T-helper 1 cell treated with Interleukin-12 subunit alpha and Interleukin-12 subunit beta and Interleukin-4 antibody, amounts not matched to agents 30 ng/mL and 1 ng/mL, for 36 hours (primary cell): ENCODE measurements at regions not wholly inside any gene's neighbourhood (a gene's known extent, or its start where the extent isn't known, plus 50 kb on each side); places are given as distances from the start of the nearest gene placed in this dataset.

Source experiments
- intact Hi-C: fragments of 100-400 bp; cut with micrococcal nuclease; formaldehyde crosslinking; loops from one replicate; pipeline ENCODE4 v1.15.1; 2024

- intact Hi-C loops = no loop called here
These were observed 310.7 kb upstream of the SLC14A2 start for GRCh38 chr18:45304558-45304957.

DNA sequence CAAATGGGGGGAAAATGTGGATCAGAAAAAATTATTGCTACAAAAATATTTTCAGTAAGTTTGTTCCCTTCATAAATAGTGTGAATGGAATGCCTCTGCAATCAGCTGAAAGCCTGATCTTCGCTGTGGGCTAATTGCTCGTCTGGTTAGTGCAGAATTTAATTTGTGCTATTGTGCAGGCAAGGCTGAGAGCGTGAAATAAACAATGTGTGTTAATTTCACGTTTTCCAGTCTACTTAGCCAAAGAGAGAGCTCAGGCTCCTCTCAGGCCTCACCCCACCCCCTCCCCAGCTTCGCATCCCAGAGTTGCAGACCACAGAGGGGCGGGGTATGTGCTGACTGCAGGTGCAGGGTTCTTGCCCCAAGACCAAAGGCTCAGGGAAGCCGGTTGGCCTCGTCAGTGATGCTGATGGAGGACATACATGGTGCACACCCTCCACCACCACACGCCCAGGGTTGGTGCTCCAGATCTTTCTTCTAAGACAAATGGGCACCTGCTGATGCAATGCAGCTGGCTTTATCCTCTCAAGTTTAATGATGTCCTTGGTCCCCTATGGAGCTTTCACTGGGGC lies 302.6 kb upstream of the SLC14A2 start:
- intact Hi-C loops = no loop called here

DNA sequence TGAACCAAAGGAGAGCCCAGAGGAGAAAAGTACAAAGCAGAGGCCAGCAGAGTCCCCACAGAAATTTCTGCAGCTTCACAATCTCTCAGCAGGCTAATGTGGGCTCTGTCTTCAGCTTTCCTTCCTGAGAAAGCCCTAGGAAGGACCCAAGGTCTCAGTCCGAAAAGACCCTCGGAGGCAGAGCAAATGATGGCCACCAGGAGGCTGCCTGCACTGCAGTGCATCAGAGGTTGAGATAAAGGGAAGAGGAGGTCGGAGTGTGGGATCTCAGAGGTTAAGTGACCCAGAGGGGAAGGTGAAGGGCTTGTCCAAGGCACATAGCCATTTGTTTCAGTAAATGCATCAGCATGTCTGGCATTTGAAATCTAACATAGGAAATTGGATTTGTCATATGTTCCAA lies 299.1 kb upstream of the SLC14A2 start:
- intact Hi-C loops = no loop called here

- intact Hi-C loops = no loop called here
These were observed 297.2 kb upstream of the SLC14A2 start for GRCh38 chr18:45317948-45318640.

DNA sequence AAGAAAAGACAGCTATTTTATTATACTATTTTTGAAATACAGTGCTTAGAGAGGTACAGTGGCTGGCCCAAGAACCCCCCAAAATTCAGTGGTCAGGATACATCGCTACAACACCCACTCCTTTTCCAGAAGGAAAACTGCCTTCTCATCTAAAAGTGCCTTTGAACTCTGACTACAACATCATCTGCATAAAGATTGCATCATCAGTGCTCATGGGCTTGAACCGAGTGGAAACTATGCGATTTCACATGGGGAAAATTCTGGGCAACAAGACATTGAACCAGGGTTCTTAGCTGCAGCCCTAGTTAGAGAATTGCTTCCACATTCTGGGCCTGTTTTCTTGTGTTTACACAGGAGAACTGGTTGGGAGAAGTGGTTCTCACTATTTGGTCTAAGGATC lies 294.6 kb upstream of the SLC14A2 start:
- intact Hi-C loops = no loop called here

GRCh38 chr18:45321520-45321919 lies 293.8 kb upstream of the SLC14A2 start:
- intact Hi-C loops = no loop called here

- intact Hi-C loops = no loop called here
These were observed 292.9 kb upstream of the SLC14A2 start for GRCh38 chr18:45322343-45322742.

GRCh38 chr18:45324101-45324494 lies 291.2 kb upstream of the SLC14A2 start:
- intact Hi-C loops = no loop called here

DNA sequence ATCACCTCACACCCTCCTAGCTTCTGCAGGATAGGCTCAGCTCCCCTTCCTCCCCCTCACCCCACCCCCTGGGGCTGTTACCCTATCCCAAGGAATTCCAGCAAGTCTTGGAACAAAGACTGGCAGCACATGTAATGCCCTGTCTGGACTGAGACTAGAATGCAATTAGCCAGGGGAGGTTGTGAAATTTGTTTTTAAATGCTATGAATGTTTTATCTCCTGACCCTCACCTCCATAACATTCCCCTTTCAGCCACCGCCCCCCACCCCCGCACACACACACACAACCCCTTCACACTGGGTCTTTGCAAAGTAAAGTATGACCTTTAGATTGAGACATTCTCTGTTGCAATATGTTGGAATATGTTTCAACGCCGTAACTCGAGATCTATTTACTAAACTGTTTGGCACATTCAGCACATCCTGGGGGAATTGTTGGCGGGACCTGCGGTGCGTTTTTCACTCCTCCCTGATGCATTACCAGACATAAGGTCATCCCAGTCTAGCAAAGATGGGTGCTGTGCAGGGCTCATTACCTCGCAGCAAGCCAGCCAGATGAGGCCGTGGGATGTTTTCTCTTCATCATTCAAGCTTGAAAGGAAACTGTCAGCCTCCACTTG lies 290.7 kb upstream of the SLC14A2 start:
- intact Hi-C loops = no loop called here

DNA sequence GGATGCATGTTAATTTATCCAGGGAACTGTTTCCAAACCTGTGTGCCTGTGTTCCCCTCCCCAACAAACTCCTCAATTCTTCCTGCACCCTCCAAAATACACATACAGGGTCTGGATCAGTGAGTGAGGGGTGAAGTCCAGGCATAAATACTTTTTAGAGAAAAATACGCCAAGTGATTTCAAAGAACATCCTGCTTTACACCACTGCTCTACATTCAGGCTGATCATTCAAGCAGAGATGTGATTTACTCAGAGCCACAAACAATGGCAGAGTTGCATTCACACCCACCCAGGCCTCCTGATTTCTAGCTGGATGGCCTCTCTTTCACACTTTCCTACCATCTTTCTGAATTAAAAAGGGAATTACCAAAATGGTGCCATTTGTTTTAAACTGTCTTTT lies 289.5 kb upstream of the SLC14A2 start:
- intact Hi-C loops = no loop called here

GRCh38 chr18:45326505-45326904 lies 288.8 kb upstream of the SLC14A2 start:
- intact Hi-C loops = no loop called here

DNA sequence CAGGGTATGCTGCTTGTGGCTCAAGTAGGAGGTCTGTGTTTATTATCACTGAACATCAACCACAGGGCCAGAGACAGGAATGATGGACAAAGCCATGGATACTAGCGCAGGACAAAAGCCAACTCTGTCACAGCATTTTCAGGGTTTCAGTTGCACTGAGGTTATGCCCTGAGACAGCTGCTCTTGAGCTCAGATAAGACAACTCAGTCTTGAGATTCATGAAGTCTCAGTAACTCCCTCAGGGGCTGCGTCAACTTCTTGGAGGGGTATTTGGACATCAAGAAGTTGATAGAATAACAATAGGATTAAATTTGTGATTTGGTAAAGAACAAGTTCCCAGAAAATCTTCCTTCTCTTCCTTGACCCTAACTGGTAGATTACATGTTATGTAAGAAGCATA lies 287.0 kb upstream of the SLC14A2 start:
- intact Hi-C loops = no loop called here

DNA sequence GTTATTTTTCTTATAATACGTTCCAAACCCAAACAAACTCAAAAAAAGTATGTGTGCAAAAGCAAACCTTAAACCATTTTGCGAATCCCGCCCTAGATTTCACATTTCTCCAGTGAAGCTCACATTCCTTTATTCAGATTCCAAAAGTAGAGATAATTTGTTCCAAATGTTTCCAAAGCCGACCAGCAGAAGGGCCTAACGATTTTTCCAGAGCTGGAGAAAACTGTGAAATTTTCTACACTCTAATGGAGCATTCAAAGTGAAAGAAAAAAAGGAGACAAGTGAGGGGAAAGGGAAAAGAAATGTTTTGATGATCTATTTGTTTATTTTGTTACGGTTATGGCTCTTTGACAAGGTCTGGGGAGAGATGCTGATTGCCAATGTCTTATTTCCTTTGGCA lies 286.5 kb upstream of the SLC14A2 start:
- intact Hi-C loops = no loop called here

- intact Hi-C loops = no loop called here
These were observed 286.0 kb upstream of the SLC14A2 start for GRCh38 chr18:45329316-45329715.

DNA sequence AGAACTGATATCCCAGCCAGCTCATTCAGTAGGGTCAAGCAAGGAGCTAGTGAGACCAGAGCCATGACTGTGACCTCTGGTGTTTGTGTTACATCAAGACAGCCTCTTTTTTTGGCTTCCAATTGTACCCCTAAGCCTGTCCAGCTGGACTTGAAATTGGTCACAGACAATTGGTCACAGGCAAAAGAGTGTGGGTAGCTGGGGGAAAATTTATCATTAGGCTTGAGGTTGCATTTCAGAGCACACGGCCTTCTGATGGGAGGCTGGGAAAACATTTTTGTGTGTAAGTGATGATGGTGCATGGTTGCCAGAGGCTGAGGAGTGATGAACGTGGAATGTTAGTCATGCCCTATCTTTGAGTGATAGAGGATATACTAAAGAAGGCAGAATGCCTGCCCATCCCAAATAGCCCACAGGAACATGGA lies 285.1 kb upstream of the SLC14A2 start:
- intact Hi-C loops = no loop called here

DNA sequence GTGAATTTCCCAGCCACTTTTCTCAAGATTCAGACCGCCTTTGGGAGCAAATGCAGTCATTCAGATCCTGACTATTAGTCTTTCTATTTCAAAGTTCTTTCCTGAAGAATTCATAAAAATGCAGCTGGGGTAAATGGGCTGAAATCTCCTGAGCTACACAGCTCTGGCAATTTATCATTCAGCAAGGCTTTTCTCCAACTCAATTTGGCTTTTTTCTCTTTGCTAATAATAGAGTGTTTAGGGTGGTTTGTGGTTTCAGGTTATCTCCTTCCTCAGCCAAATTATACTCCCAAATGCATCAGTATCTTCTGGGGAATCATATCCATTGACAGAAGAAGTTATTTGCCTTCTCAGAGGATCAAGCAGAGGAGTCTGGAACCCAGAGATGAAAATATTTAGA lies 282.4 kb upstream of the SLC14A2 start:
- intact Hi-C loops = no loop called here

DNA sequence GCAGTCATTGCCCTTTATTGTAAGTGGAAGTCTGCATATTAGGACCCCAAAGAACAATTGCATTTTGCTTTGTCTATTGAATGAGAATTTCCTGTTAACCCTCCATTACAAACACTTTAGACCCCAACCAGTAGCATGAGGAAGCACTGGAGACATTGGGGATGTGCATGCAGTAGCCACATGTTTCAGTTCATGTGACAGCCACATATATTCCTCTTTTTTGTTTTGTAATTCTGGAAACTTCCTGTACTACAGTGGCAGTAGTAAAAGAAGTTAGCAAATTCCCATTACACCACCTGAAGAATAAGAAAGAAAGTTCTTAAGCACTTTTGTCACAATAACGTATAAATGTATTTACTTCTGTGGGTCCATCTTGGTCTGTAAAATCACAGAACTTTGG lies 281.1 kb upstream of the SLC14A2 start:
- intact Hi-C loops = no loop called here

GRCh38 chr18:45335282-45336043 lies 279.8 kb upstream of the SLC14A2 start:
- intact Hi-C loops = no loop called here

GRCh38 chr18:45336448-45336847 lies 278.8 kb upstream of the SLC14A2 start:
- intact Hi-C loops = no loop called here

DNA sequence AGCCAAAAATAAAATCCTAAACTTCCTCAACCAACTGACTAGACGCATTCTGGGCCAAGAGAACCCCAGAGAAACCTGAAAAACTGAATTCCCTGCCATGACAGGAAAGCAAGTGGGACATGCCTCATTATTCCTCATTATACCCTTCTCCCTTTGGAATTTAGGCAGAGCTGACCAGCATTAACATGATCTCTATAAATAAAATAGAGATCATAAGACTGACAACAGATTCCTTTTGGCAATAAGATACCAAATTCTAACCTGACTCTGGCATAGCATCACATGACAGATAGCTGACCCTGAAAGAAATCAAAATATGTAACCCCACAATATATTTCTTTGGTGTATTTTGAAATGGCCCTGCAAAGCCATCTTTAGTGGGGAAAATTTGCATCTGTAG lies 277.8 kb upstream of the SLC14A2 start:
- intact Hi-C loops = no loop called here

DNA sequence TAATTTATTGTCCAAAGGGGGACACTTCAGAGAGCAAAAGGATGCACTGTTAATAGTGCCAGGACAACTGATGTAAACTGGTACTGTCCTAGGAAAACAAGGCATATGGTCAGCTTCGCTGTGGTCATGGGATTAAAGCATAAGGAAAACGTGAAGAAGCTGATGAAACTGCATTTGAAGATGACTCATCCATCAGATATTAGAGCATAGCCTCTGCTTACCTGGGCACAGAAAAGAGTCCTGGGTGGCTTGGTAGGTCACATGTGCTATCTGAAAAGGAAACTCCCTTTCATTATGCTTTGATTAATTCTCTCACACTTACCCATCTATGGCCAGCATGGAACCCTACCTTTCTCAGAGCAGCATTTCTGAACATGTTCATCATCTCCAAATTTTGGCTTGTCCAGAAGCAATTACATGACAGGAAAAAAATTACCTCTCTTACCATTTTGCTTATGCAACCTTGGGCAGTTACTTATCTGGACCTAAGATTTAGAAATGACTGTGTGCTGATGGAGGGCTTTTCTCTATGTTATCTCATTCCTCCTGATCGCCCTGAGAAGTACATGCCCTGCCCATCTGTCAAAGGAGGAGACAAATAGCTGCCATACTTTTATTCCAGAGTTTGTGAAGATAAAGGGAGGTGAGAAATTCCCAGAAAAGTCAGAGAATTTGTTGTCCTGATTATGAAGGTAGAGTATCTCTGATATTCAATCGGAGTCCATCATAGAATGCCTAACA lies 275.3 kb upstream of the SLC14A2 start:
- intact Hi-C loops = no loop called here

DNA sequence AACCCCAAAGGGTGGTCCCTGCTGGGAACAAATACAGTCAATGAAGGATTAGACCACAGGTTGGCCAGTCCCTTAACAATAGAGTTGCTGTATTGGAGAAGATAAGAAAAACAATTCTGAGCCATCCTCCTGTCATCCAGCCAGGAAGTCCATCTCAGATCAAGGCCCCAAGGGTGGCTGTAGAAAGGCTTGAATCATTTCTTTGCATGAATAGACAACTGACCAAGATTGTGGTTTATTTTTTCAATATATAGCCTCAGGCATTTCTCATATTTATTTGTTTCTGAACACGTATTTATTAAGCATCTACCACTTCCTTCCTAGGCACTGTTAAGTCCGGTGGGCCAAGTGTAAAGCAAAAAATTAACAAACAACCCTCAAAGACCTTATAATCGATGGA lies 274.4 kb upstream of the SLC14A2 start:
- intact Hi-C loops = no loop called here
